Muscle layer of duodenum (tissue), 2 donors: ENCODE measurements at regions not wholly inside any gene's neighbourhood (a gene's known extent, or its start where the extent isn't known, plus 50 kb on each side); places are given as distances from the start of the nearest gene placed in this dataset.
A peak's percentile ranks its signal among the peaks of the same experiment; 100 is the strongest.

ENCODE experiments used
- H3K27ac ChIP-seq: one replicate; pipeline ENCODE4 v1.7.0; 2013; ENCODE audit warnings: mild to moderate bottlenecking, low read length
- H3K27me3 ChIP-seq: one replicate; pipeline ENCODE4 v1.7.0; 2013; ENCODE audit warnings: low read depth, mild to moderate bottlenecking, control low read depth, low read length
- H3K36me3 ChIP-seq, 2 donors: one replicate each; pipeline ENCODE4 v1.7.0; 2013; ENCODE audit warnings: low read length in 2 of 2, control low read depth in 1 of 2, mild to moderate bottlenecking in 1 of 2; ENCODE audit not compliant: insufficient read depth in 2 of 2, control insufficient read depth in 1 of 2
- H3K4me1 ChIP-seq, 2 donors: one replicate each; pipeline ENCODE4 v1.7.0; 2013; ENCODE audit warnings: low read length in 2 of 2, mild to moderate bottlenecking in 2 of 2, control low read depth in 1 of 2, moderate library complexity in 1 of 2; ENCODE audit not compliant: insufficient read depth in 2 of 2, control insufficient read depth in 1 of 2
- H3K4me3 ChIP-seq, 2 donors: one replicate each; pipeline ENCODE4 v1.7.0; 2013; ENCODE audit warnings: low read length in 2 of 2, low read depth in 1 of 2, mild to moderate bottlenecking in 1 of 2
- H3K9me3 ChIP-seq, 2 donors: one replicate each; pipeline ENCODE4 v1.7.0; 2013; ENCODE audit warnings: low read length in 2 of 2, control low read depth in 1 of 2, mild to moderate bottlenecking in 1 of 2; ENCODE audit not compliant: control insufficient read depth in 1 of 2
- donor health status: healthy.

- H3K27ac ChIP-seq, result no peak overlapping the region
- H3K36me3 ChIP-seq, result no peaks in the 10 kb centered on the region
- H3K4me3 ChIP-seq, result no peak overlapping the region
- H3K27me3 ChIP-seq, result no peaks in the 10 kb centered on the region
- no peaks in the 10 kb centered on the region for H3K9me3 ChIP-seq
- H3K4me1 ChIP-seq, result no peaks in the 10 kb centered on the region
These were observed 51.6 kb upstream of the NLRP1 start for GRCh38 chr17:5635949-5636348.

GRCh38 chr17:5638596-5638995 lies 54.3 kb upstream of the NLRP1 start:
- no peak overlapping the region for H3K27ac ChIP-seq

DNA sequence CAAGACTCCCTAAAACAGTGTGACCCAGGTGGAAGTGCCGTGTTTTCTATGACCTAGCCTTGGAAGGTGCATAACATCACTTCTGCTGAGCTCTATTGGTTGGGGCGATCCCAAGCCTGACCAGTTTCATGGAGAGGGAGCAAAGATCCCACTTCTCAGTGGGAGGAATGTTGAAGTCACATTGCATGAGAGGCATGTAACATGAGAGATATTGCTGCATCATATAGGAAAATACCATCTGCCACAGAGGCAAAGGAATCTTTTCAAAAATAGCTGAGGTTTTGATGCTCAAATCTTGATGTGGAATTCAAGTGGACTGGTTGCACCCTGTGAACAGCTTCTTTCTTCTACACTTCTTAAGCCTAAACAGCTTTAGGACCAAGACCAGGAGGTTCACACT lies 56.4 kb upstream of the NLRP1 start:
- Histone ChIP-seq H3K36me3 (no peaks in the 10 kb centered on the region), H3K27ac (no peak overlapping the region), H3K9me3 (no peaks in the 10 kb centered on the region), H3K4me3 (no peak overlapping the region), H3K4me1 (no peaks in the 10 kb centered on the region), H3K27me3 (no peaks in the 10 kb centered on the region)

More at GRCh38 chr17:5638596-5638995, 54.3 kb upstream of the NLRP1 start:
- Histone ChIP-seq H3K4me3 (no peak overlapping the region), H3K4me1 (no peaks in the 10 kb centered on the region), H3K36me3 (no peaks in the 10 kb centered on the region), H3K9me3 (no peaks in the 10 kb centered on the region), H3K27me3 (no peaks in the 10 kb centered on the region)

- Histone ChIP-seq H3K4me1 (no peaks in the 10 kb centered on the region), H3K9me3 (no peaks in the 10 kb centered on the region), H3K27me3 (no peaks in the 10 kb centered on the region), H3K27ac (no peak overlapping the region), H3K4me3 (no peak overlapping the region), H3K36me3 (no peaks in the 10 kb centered on the region)
These were observed 58.4 kb upstream of the NLRP1 start for GRCh38 chr17:5642752-5643151.

GRCh38 chr17:5644065-5644464 lies 59.8 kb upstream of the NLRP1 start:
- H3K36me3 ChIP-seq, result no peaks in the 10 kb centered on the region
- no peak overlapping the region for H3K4me3 ChIP-seq
- no peaks in the 10 kb centered on the region for H3K4me1 ChIP-seq
- no peaks in the 10 kb centered on the region for H3K27me3 ChIP-seq
- no peak overlapping the region for H3K27ac ChIP-seq
- H3K9me3 ChIP-seq, result no peaks in the 10 kb centered on the region

- no peaks in the 10 kb centered on the region for H3K36me3 ChIP-seq
- H3K9me3 ChIP-seq, result peaks cover 5 to 19% of the 10 kb centered on the region in 2 donors
- no peaks in the 10 kb centered on the region for H3K27me3 ChIP-seq
- peak overlapping the region in 1 of 2 donors; percentile 20 for H3K4me3 ChIP-seq
- no peaks in the 10 kb centered on the region for H3K4me1 ChIP-seq
- no peak overlapping the region for H3K27ac ChIP-seq
These were observed 67.0 kb upstream of the NLRP1 start for GRCh38 chr17:5651348-5651747.

DNA sequence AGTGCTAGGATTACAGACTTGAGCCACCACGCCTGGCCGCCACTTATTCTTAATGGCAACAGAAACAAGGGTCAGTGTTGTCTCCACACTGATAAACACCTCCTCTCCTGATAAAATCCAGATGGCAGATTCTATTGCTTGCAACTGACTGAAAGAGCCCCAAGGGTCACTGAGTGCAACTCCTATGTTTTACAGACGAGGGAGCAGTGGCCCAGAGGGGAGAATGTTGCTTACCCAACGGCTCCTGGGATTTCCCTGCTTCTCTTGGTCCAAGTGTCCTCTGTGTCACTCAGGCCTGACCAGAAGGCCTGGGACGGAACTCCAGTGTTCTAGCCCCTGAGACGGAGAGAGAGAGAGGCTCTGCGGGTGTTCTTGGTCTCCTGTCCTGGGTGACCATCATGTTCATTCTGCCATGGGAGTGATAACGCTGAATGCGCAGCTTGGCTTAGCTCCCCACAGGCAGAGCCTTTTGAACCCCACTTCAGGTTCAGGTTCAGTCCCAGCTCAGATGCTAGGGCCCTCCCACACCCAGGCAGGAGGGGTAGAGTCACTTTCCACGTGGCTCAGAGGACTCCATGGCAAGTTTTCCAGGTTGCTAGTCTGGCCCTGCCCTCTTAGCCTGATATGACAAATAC lies 77.3 kb upstream of the NLRP1 start:
- Histone ChIP-seq H3K27ac (no peak overlapping the region), H3K4me1 (no peaks in the 10 kb centered on the region), H3K27me3 (no peaks in the 10 kb centered on the region), H3K36me3 (no peaks in the 10 kb centered on the region), H3K9me3 (no peaks in the 10 kb centered on the region), H3K4me3 (no peak overlapping the region)

DNA sequence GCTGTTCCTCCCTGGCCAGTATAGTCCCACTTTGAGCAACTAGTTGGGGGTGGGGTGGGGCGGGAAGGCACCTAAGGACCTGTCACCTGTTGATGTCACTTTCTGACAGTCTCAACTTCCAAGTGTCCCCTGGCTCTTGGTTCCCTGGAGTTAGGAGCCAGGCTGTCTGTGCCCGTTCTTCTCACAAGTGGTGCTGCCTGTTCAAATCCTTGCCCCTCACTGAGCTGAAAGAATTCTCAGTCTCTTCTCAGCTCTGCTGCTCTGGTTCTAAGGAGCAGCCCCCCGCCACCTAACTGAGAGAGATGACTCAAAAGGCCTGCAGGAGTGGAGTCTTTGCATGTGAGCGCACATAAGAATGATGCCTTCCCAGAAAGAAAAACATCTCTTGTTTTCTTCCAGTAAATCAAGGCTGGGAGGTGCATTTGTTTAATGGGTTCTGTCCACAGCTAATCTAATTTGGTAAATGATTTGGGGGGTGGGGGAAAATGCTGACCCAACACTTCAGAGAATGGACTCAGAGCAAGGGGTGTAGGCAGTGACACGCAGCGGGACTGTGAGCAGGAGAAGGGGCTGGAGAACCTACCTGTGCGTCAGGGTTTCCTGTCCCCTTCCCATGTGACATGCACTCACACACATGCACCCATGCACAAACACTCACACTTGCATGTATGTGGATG lies 78.2 kb upstream of the NLRP1 start:
- Histone ChIP-seq H3K27me3 (no peaks in the 10 kb centered on the region), H3K4me1 (no peaks in the 10 kb centered on the region), H3K27ac (no peak overlapping the region), H3K36me3 (no peaks in the 10 kb centered on the region), H3K4me3 (no peak overlapping the region), H3K9me3 (no peaks in the 10 kb centered on the region)

GRCh38 chr17:5665164-5665563 lies 80.9 kb upstream of the NLRP1 start:
- H3K27me3 ChIP-seq, result no peaks in the 10 kb centered on the region
- H3K27ac ChIP-seq, result no peak overlapping the region
- H3K4me1 ChIP-seq, result no peaks in the 10 kb centered on the region
- no peaks in the 10 kb centered on the region for H3K36me3 ChIP-seq
- no peaks in the 10 kb centered on the region for H3K9me3 ChIP-seq
- no peak overlapping the region for H3K4me3 ChIP-seq

DNA sequence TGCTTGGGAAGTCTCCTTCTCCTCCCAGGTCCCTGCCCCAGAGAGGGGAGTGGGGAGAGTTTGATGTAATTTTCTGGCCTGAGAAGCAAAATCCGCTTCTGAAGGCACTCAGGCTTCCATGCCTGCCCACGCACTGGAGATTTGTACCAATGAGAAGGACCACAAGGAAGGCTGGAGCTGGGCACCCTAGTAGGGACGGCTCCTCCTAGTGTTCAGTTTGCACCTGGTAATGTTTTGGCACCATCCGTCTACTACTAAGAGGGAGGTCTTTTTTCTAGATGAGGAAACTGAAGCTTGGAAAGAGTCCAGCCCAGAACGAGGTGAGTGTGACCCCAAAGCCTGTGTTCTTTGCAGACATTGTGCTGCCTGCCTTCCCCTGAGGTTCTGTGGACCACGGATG lies 83.6 kb upstream of the NLRP1 start:
- Histone ChIP-seq H3K36me3 (no peaks in the 10 kb centered on the region), H3K9me3 (no peaks in the 10 kb centered on the region), H3K4me3 (no peak overlapping the region), H3K27me3 (no peaks in the 10 kb centered on the region), H3K4me1 (no peaks in the 10 kb centered on the region), H3K27ac (no peak overlapping the region)

- H3K27ac ChIP-seq, result no peak overlapping the region
- H3K9me3 ChIP-seq, result no peaks in the 10 kb centered on the region
- no peak overlapping the region for H3K4me3 ChIP-seq
- no peaks in the 10 kb centered on the region for H3K27me3 ChIP-seq
- no peaks in the 10 kb centered on the region for H3K4me1 ChIP-seq
- no peaks in the 10 kb centered on the region for H3K36me3 ChIP-seq
These were observed 84.3 kb upstream of the NLRP1 start for GRCh38 chr17:5668557-5669138.
